K562 (cell line): ENCODE measurements at regions not wholly inside any gene's neighbourhood (a gene's known extent, or its start where the extent isn't known, plus 50 kb on each side); places are given as distances from the start of the nearest gene placed in this dataset.

Experiments
- ATF1 ChIP-seq, 2 experiments: fragments of 450-650 bp in 1 of 2; IDR thresholded peaks; 2 replicates each; pipeline ENCODE4 v1.6.1; 2016; ENCODE audit warnings: missing compliant biosample characterization in 1 of 2, missing genetic modification characterization in 1 of 2
- ATF4 ChIP-seq: fragments of 450-650 bp; formaldehyde crosslinking; IDR thresholded peaks from 2 replicates; pipeline ENCODE4 v1.4.0; 2022; ENCODE audit warnings: mild to moderate bottlenecking, moderate library complexity
- BRD9 ChIP-seq: fragments of 450-650 bp; IDR thresholded peaks from 2 replicates; pipeline ENCODE4 v1.6.1; 2018; ENCODE audit warnings: low read depth; ENCODE audit not compliant: partially characterized antibody
- CBFA2T2 ChIP-seq: fragments of 450-650 bp; conservative IDR thresholded peaks from 2 replicates; pipeline ENCODE4 v1.6.1; 2017; ENCODE audit warnings: mild to moderate bottlenecking
- CBFB ChIP-seq: sonication (generic); formaldehyde crosslinking; IDR thresholded peaks from 2 replicates; pipeline ENCODE4 v1.4.0; 2020; ENCODE audit warnings: mild to moderate bottlenecking, missing genetic modification reagents
- CBX3 ChIP-seq, 2 experiments: IDR thresholded peaks; 1 replicate in 1 of 2; 2 replicates in 1 of 2; pipeline ENCODE4 v1.6.1; 2012; ENCODE audit warnings: inconsistent platforms in 2 of 2, low read length in 2 of 2, borderline replicate concordance in 1 of 2, control low read depth in 1 of 2
- CLOCK ChIP-seq: fragments of 250-450 bp; sonication (Bioruptor Pico); IDR thresholded peaks from 2 replicates; pipeline ENCODE4 v1.4.0; 2020; ENCODE audit warnings: mild to moderate bottlenecking, moderate library complexity, borderline replicate concordance
- EP300 ChIP-seq: IDR thresholded peaks from 2 replicates; pipeline ENCODE4 v1.6.1; 2012; ENCODE audit warnings: low read length, improper control_type of control experiment
- GATA2 ChIP-seq: sonication (generic); formaldehyde crosslinking; IDR thresholded peaks from 2 replicates; pipeline ENCODE4 v1.4.0; 2020; ENCODE audit warnings: mild to moderate bottlenecking, missing genetic modification reagents
- POLR2AphosphoS5 ChIP-seq: IDR thresholded peaks from 2 replicates; pipeline ENCODE4 v1.6.1; 2011; ENCODE audit warnings: mild to moderate bottlenecking, low read depth, low read length, moderate library complexity; ENCODE audit not compliant: control insufficient read depth, insufficient read depth
- PYGO2 ChIP-seq: fragments of 450-650 bp; IDR thresholded peaks from 2 replicates; pipeline ENCODE4 v1.6.1; 2016; ENCODE audit warnings: mild to moderate bottlenecking, missing genetic modification characterization, moderate library complexity, missing compliant biosample characterization
- SMAD4 ChIP-seq: fragments of 250-450 bp; sonication (Bioruptor Pico); conservative IDR thresholded peaks from 2 replicates; pipeline ENCODE4 v1.8.0; 2021; ENCODE audit warnings: inconsistent platforms, mild to moderate bottlenecking, moderate library complexity
- SMARCA4 ChIP-seq: fragments of 450-650 bp; IDR thresholded peaks from 2 replicates; pipeline ENCODE4 v1.6.1; 2016
- SMARCC2 ChIP-seq: fragments of 450-650 bp; IDR thresholded peaks from 2 replicates; pipeline ENCODE4 v1.6.1; 2017; ENCODE audit warnings: antibody characterized with exemption, moderate library complexity, mild to moderate bottlenecking, low read depth
- SREBF2 ChIP-seq: sonication (generic); formaldehyde crosslinking; IDR thresholded peaks from 2 replicates; pipeline ENCODE4 v1.4.0; 2020; ENCODE audit warnings: mild to moderate bottlenecking, missing genetic modification reagents
- STAT6 ChIP-seq: sonication (generic); formaldehyde crosslinking; IDR thresholded peaks from 2 replicates; pipeline ENCODE4 v1.8.1; 2023; ENCODE audit warnings: mild to moderate bottlenecking, missing genetic modification reagents
- TEAD1 ChIP-seq, 2 experiments: fragments of 450-650 bp in 1 of 2; sonication (generic) in 1 of 2; formaldehyde crosslinking; IDR thresholded peaks; 2 replicates each; pipeline versions ENCODE4 v1.4.0 to v1.8.0; 2020 to 2022; ENCODE audit warnings: mild to moderate bottlenecking in 2 of 2, missing genetic modification reagents in 1 of 2
- WHSC1 ChIP-seq: IDR thresholded peaks from one replicate; pipeline ENCODE4 v1.6.1; 2012; ENCODE audit warnings: low read length, control low read depth, inconsistent platforms
- YBX1 ChIP-seq: fragments of 450-650 bp; IDR thresholded peaks from 2 replicates; pipeline ENCODE4 v1.7.1; 2016; ENCODE audit warnings: mild to moderate bottlenecking
- ZBTB33 ChIP-seq: sonication (generic); formaldehyde crosslinking; IDR thresholded peaks from 2 replicates; pipeline ENCODE4 v1.8.1; 2023; ENCODE audit warnings: mild to moderate bottlenecking, missing genetic modification reagents
- ZKSCAN8 ChIP-seq: fragments of 200-800 bp; sonication (Bioruptor generic); IDR thresholded peaks from 2 replicates; pipeline ENCODE4 v1.6.1; 2016; ENCODE audit warnings: missing genetic modification characterization, missing compliant biosample characterization

GRCh38 chr2:9714630-9715214 is 83.9 kb upstream of the YWHAQ start (continued):
- peak; percentile 27; the same call in 1 of the 2 replicates for TF ChIP-seq GATA2 (CRISPR knock-in tag)
- no peak for TF ChIP-seq SREBF2 (CRISPR knock-in tag)
- TF ChIP-seq CBX3 (IDR thresholded peaks at IDR 0.05; ENCODE audit: borderline replicate concordance in 1 of 2, low read length in 2 of 2): peak in 1 of 2 experiments; percentile 63; a peak in 1 of 3 replicates
- peak; percentile 77 for TF ChIP-seq SMAD4 (CRISPR knock-in tag)
- TF ChIP-seq TEAD1 (CRISPR knock-in tag; IDR thresholded peaks at IDR 0.05): peak in 1 of 2 experiments; percentile 66; a peak in 1 of 4 replicates
- TF ChIP-seq EP300: peak; percentile 80
- TF ChIP-seq ATF4 (CRISPR knock-in tag): peak; percentile 41; the same call in 1 of the 2 replicates
- TF ChIP-seq STAT6: no peak
- TF ChIP-seq CBFA2T2: peak; percentile 88
- peak; percentile 36; the same call in 1 of the 2 replicates for TF ChIP-seq ZKSCAN8
- no peak for TF ChIP-seq PYGO2 (tag)
- TF ChIP-seq YBX1: no peak
- peak; percentile 59; the same call in 1 of the 2 replicates for TF ChIP-seq ZBTB33
- TF ChIP-seq CBFB (CRISPR knock-in tag): no peak
- TF ChIP-seq ATF1 (CRISPR knock-in tag; IDR thresholded peaks at IDR 0.05): no peak
- TF ChIP-seq ATF1 (tag; IDR thresholded peaks at IDR 0.05): peak; percentile 61
- TF ChIP-seq WHSC1: no peak
- peak; percentile 46; the same call in 1 of the 2 replicates for TF ChIP-seq SMARCC2
- no peak for TF ChIP-seq BRD9
- TF ChIP-seq SMARCA4: peak; percentile 74
- TF ChIP-seq POLR2AphosphoS5: peak; percentile 45; the same call in 1 of the 2 replicates
- no peak for TF ChIP-seq CLOCK (CRISPR knock-in tag)
